GM12892 (cell line): ENCODE measurements at regions not wholly inside any gene's neighbourhood (a gene's known extent, or its start where the extent isn't known, plus 50 kb on each side); places are given as distances from the start of the nearest gene placed in this dataset.

Experiments used
- POLR2A ChIP-seq: IDR thresholded peaks from 2 replicates; pipeline ENCODE4 v1.6.1; 2011; ENCODE audit warnings: low read depth, low read length, control low read depth
- POLR2AphosphoS5 ChIP-seq: IDR thresholded peaks from 2 replicates; pipeline ENCODE4 v1.6.1; 2011; ENCODE audit warnings: low read depth, low read length, control low read depth
- TAF1 ChIP-seq: IDR thresholded peaks from 2 replicates; pipeline ENCODE4 v1.6.1; 2011; ENCODE audit warnings: low read depth, mild to moderate bottlenecking, control low read depth, low read length, borderline replicate concordance

- no peak for TF ChIP-seq POLR2A
- no peak for TF ChIP-seq TAF1
- no peak for TF ChIP-seq POLR2AphosphoS5
These were observed 566.7 kb downstream of the CCDC171 start for GRCh38 chr9:16119261-16120230.
